Astrocyte of the spinal cord (primary cell): ENCODE measurements at regions not wholly inside any gene's neighbourhood (a gene's known extent, or its start where the extent isn't known, plus 50 kb on each side); places are given as distances from the start of the nearest gene placed in this dataset.

Experiments used
- DNase-seq: peaks from one replicate; pipeline ENCODE4 v3.0.0; 2011; ENCODE audit warnings: low read depth, low spot score
- H3K4me3 ChIP-seq: 2 replicates; pipeline ENCODE4 v1.5.1; 2011; ENCODE audit warnings: low read depth, mild to moderate bottlenecking, low read length, moderate library complexity
- in situ Hi-C: cut with HindIII; loops from 2 replicates; pipeline ENCODE4 v1.10.0; 2017; ENCODE audit warnings: low sequenced_read_pairs
- TF ChIP-seq, protein P1 (sequence below): IDR thresholded peaks from 2 replicates; pipeline ENCODE4 v1.5.1; 2012; ENCODE audit warnings: low read depth, mild to moderate bottlenecking, low read length, inconsistent platforms

DNA sequence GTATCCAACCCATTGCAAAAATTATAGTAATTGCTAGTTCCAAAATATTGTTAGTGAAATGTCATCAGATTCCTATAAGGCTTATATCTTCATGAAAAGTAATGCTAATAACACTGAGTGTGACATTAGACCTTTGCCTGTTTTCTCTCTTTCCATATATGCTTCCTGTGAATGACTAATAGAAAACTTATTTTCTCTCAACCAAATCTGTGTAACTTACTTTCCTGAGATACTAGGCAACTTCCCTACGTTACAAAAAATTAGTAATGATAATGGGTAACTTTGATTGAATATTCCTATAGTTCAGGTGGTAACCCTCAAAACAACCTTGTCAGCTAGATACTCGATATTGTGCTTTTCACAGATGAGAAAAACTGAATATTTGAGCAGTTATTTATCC, 124.2 kb upstream of the HNRNPU start:
- in situ Hi-C loops = no loop called here
- TF ChIP-seq, protein P1, sequence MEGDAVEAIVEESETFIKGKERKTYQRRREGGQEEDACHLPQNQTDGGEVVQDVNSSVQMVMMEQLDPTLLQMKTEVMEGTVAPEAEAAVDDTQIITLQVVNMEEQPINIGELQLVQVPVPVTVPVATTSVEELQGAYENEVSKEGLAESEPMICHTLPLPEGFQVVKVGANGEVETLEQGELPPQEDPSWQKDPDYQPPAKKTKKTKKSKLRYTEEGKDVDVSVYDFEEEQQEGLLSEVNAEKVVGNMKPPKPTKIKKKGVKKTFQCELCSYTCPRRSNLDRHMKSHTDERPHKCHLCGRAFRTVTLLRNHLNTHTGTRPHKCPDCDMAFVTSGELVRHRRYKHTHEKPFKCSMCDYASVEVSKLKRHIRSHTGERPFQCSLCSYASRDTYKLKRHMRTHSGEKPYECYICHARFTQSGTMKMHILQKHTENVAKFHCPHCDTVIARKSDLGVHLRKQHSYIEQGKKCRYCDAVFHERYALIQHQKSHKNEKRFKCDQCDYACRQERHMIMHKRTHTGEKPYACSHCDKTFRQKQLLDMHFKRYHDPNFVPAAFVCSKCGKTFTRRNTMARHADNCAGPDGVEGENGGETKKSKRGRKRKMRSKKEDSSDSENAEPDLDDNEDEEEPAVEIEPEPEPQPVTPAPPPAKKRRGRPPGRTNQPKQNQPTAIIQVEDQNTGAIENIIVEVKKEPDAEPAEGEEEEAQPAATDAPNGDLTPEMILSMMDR = no peak
- DNase-seq = no peak

DNA sequence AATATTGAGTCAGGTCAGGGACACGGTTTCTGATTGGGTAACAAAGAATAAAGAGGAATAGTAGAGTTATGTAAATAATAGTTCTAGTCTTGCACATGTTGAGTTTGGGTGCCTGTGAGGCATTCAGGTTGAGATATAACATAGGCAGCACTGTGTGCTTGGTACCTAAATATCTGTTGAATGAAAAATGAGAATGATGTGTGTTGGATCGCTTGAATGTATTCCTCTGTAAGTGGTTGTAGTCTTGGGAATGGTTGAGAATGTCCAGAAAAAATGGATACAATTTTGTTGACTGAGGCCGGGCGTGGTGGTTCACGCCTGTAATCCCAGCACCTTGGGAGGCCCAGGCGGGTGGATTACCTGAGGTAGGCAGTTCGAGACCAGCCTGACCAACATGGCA, 116.3 kb upstream of the HNRNPU start:
- H3K4me3 ChIP-seq = no peak overlapping the region
- TF ChIP-seq, protein P1 = no peak
- no peak for DNase-seq
- in situ Hi-C loops = no loop called here

More for the DNA sequence above, 124.2 kb upstream of the HNRNPU start:
- H3K4me3 ChIP-seq = no peak overlapping the region

DNA sequence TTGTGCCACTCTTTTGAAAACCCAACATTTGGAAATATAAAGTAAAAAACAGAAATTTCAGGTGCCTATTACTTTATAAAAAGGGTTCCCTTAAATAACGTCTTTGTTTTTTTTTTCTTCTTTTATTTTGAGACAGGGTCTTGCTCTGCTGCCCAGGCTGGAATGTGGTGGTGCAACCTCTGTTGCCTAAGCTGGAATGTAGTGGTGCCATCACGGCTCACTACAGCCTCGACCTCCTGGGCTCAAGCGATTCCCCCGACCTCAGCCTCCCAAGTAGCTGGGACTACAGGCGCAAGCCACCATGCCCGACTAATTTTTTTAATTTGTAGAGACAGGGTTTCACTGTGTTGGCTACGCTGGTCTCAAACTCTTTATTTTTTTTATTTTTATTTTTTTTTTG, 110.2 kb upstream of the HNRNPU start:
- TF ChIP-seq, protein P1 = no peak
- no peak overlapping the region for H3K4me3 ChIP-seq
- in situ Hi-C loops = no loop called here
- no peak for DNase-seq

DNA sequence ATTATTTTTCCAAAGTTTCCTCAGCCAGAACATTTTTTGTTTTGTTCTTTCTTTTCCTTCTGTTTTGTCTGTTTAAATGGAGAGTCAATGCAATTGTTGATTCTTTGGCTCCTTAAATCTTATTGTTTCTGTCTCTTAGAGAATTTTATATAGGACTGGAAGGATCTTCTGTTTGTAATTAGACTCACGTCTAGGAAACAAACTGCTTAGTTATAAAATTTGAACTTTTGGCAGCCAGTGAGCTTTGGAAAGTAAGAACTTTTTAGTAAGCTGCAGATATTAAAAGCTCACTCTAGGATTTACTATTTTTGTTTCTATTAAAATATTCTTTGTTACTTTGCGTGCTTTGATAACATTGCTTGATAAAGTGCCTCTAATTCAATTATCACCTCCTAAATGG, 109.8 kb upstream of the HNRNPU start:
- no peak for DNase-seq
- in situ Hi-C loops = no loop called here
- TF ChIP-seq, protein P1 = no peak

DNA sequence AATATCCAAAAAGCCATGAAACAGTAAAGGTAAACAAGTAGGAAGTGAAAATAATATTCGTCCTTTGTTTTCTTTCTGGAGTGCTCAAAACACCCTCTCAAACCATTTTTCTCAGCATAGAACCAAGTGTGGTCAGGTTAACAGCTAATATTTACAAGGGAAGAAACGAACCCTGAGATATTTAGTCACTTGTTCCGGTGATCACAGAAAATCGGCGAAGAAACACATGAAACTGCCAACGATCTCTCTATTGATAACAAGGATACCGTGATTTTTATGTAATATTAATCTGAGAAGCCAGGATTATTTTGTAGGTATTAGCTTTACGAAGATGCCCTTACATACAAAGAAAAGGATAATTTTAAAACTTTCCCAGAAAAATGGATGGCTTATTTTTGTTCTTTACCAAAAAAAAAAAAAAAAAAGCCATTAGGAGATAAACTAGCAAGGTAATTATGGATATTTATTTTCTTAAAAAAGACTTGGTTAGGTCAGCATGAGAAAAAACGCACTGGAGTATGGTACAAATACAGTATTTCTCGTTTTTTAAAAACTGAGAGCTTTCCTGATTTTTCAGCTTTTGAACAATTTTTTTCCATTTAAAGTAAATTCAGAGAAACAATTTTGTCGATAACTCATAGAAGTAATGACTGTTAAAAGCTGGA, 107.3 kb upstream of the HNRNPU start:
- in situ Hi-C loops = no loop called here
- peak; percentile 4 for DNase-seq
- TF ChIP-seq, protein P1 = no peak
- H3K4me3 ChIP-seq = peak overlapping the region; percentile 60

More for the DNA sequence above, 109.8 kb upstream of the HNRNPU start:
- no peak overlapping the region for H3K4me3 ChIP-seq

DNA sequence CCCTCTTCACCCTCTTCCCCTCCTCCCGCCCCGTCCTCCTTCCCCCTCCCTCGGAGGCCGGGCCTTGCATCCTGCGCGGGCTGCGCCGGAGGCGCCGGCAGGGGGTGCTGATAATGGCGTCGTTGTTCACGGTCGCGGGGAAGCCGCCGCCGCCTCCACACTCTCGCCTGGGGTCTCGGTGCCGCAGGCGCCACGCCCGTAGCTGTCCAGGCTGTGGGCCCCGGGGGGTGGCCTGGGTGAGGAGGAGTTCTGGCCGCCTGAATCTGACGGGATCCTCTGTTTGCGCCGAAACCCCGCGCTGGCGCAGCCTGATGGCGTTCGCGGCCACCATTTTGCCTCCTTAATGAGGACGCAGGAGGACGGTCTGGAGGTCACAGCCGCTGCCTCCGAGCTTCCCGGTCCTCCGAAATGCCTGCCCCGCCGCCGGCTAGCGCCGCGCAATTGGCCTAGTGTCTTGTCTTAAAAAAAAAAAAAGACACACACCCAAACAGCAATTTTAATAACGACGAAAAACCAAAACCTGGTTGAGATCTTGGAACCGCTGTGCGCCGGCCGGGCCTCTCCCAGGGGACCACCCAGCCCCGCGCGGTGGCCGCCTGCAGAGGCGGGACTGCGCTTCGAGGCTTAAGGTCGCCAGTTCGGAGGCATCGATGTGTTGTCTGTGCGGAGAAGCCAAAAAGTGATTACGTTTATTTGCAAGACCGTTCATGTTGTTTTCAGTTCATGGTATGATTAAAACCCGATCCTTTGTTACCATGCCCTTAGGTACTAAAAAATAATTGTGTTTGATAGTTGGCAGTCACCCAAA, 106.6 kb upstream of the HNRNPU start:
- peak overlapping the region; percentile 60 for H3K4me3 ChIP-seq
- TF ChIP-seq, protein P1 = peak; percentile 64
- in situ Hi-C loops = no loop called here
- peak; percentile 99 for DNase-seq
